CD4-positive, alpha-beta T cell (primary cell): ENCODE measurements at regions not wholly inside any gene's neighbourhood (a gene's known extent, or its start where the extent isn't known, plus 50 kb on each side); places are given as distances from the start of the nearest gene placed in this dataset.

Experiments
- ATAC-seq: fragments of 200-7000 bp; cut with Tn5 transposase; one replicate; pipeline ENCODE4 v1.10.0; 2022; ENCODE audit warnings: mild to moderate bottlenecking; ENCODE audit not compliant: poor library complexity
- CTCF ChIA-PET: fragments of 350-600 bp; sonication (Branson Sonifier 250); formaldehyde crosslinking; loops from one replicate; lab custom pipeline; 2021; ENCODE audit warnings: antibody characterized with exemption, inconsistent platforms; lab: Charles Lee
- POLR2A ChIA-PET: fragments of 350-600 bp; sonication (Branson Sonifier 250); formaldehyde crosslinking; loops from one replicate; lab custom pipeline; 2021; ENCODE audit warnings: antibody characterized with exemption, inconsistent platforms; lab: Charles Lee
- DNase-seq, 14 experiments: peaks; one replicate each; pipeline ENCODE4 v3.0.0-alpha.2; 2013 to 2020; ENCODE audit warnings: mixed read lengths in 2 of 14
- H3K27ac ChIP-seq, 2 donors: one replicate each; pipeline versions ENCODE4 v1.5.1 to v1.7.0; 2013; ENCODE audit warnings: low read length in 2 of 2, low read depth in 1 of 2, mild to moderate bottlenecking in 1 of 2
- H3K27me3 ChIP-seq, 2 experiments: 1 replicate in 1 of 2; 2 replicates in 1 of 2; pipeline versions ENCODE4 v1.6.1 to v1.7.0; 2013; ENCODE audit warnings: low read length in 2 of 2, control low read depth in 1 of 2, mild to moderate bottlenecking in 1 of 2, moderate library complexity in 1 of 2; ENCODE audit not compliant: insufficient read depth in 2 of 2, control insufficient read depth in 1 of 2
- H3K36me3 ChIP-seq: one replicate; pipeline ENCODE4 v1.6.1; 2013; ENCODE audit warnings: low read length, control low read depth; ENCODE audit not compliant: insufficient read depth
- H3K4me1 ChIP-seq: one replicate; pipeline ENCODE4 v1.6.1; 2013; ENCODE audit warnings: low read length, control low read depth; ENCODE audit not compliant: insufficient read depth
- H3K4me3 ChIP-seq: one replicate; pipeline ENCODE4 v1.5.1; 2013; ENCODE audit warnings: mild to moderate bottlenecking, low read length, moderate library complexity
- H3K9me3 ChIP-seq, 2 experiments: 1 replicate in 1 of 2; 2 replicates in 1 of 2; pipeline versions ENCODE4 v1.6.1 to v1.7.0; 2013; ENCODE audit warnings: low read length in 2 of 2, mild to moderate bottlenecking in 2 of 2, control low read depth in 1 of 2, moderate library complexity in 1 of 2; ENCODE audit not compliant: control insufficient read depth in 1 of 2, insufficient read depth in 1 of 2
- H3K27ac Mint-ChIP-seq: one replicate; pipeline ENCODE4 v1.8.0; 2020; ENCODE audit warnings: mixed read lengths
- H3K27me3 Mint-ChIP-seq: one replicate; pipeline ENCODE4 v1.8.0; 2021; ENCODE audit warnings: mixed read lengths
- H3K36me3 Mint-ChIP-seq: one replicate; pipeline ENCODE4 v1.8.0; 2021; ENCODE audit warnings: low read depth, mixed read lengths
- H3K4me1 Mint-ChIP-seq: one replicate; pipeline ENCODE4 v1.8.0; 2021; ENCODE audit warnings: low read depth, mixed read lengths
- H3K4me3 Mint-ChIP-seq: one replicate; pipeline ENCODE4 v1.8.0; 2020; ENCODE audit warnings: mild to moderate bottlenecking, mixed read lengths
- H3K9me3 Mint-ChIP-seq: one replicate; pipeline ENCODE4 v1.8.0; 2020; ENCODE audit warnings: mixed read lengths
- intact Hi-C, 2 experiments: fragments of 100-400 bp; cut with DNase I in 1 of 2; cut with micrococcal nuclease in 1 of 2; formaldehyde crosslinking; loops; one replicate each; pipeline versions ENCODE4 v1.15.1 to v1.9.0; 2023 to 2025; cut with DNase I, micrococcal nuclease
- TF ChIP-seq, protein P1 (sequence below): fragments of 200-600 bp; IDR thresholded peaks from one replicate; pipeline ENCODE4 v1.8.0; 2022; ENCODE audit warnings: antibody characterized with exemption, mild to moderate bottlenecking

DNA sequence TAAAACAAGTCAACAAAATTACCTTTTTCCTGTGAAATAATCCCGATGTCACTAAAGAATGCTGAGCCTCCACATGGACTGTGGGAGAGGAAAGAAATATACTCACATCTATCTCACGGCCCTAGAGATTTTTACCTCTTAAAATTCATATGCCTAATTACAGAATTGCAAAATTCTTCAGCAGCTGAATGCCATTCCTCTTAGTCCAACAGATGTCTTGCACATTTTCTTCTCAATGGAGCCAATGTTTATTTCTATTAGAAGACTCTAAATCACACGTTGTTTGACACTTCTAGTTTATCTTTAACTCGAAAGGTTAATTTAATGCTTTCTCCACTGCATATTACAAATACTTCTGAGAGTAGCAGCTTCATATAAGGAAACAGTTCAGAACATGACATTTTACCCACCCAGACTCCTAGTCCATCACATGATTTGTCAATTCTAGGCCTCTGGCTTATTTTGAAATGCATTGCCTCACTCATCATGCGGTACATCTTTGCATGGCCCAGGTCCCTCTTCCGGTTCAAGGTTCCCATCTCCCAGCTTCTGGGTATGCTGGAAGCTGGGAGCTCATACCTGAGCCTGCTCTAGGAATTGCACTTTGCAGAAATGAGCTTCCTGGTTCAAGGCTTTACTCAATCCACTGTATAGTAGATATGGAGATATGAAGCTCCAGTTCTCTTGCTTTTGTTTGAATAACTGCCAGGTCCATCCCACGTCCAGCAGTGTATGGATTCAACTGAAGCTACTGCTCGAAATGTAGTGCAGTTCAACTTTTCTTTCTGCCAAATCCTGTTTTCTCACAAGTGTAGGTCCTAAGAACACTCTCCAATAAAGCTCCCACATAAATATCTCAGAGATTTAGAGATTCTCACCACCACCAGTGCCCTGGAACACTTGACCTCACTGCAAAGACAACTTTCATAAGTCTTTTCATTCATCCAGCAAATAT lies 306.2 kb downstream of the GPR37 start:
- H3K27me3 Mint-ChIP-seq: no peaks in the 10 kb centered on the region
- no peak for ATAC-seq
- H3K36me3 Mint-ChIP-seq: no peaks in the 10 kb centered on the region
- intact Hi-C loops: no loop called here
- CTCF ChIA-PET: no interaction called here
- Histone ChIP-seq H3K27ac (no peak overlapping the region), H3K9me3 (no peaks in the 10 kb centered on the region), H3K36me3 (no peaks in the 10 kb centered on the region), H3K4me1 (no peaks in the 10 kb centered on the region), H3K4me3 (no peak overlapping the region), H3K27me3 (no peaks in the 10 kb centered on the region)
- no peaks in the 10 kb centered on the region for H3K4me1 Mint-ChIP-seq
- DNase-seq: no peak
- no peak overlapping the region for H3K27ac Mint-ChIP-seq
- H3K9me3 Mint-ChIP-seq: no peaks in the 10 kb centered on the region
- TF ChIP-seq, protein P1, sequence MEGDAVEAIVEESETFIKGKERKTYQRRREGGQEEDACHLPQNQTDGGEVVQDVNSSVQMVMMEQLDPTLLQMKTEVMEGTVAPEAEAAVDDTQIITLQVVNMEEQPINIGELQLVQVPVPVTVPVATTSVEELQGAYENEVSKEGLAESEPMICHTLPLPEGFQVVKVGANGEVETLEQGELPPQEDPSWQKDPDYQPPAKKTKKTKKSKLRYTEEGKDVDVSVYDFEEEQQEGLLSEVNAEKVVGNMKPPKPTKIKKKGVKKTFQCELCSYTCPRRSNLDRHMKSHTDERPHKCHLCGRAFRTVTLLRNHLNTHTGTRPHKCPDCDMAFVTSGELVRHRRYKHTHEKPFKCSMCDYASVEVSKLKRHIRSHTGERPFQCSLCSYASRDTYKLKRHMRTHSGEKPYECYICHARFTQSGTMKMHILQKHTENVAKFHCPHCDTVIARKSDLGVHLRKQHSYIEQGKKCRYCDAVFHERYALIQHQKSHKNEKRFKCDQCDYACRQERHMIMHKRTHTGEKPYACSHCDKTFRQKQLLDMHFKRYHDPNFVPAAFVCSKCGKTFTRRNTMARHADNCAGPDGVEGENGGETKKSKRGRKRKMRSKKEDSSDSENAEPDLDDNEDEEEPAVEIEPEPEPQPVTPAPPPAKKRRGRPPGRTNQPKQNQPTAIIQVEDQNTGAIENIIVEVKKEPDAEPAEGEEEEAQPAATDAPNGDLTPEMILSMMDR: no peak
- POLR2A ChIA-PET: no interaction called here
- no peak overlapping the region for H3K4me3 Mint-ChIP-seq

DNA sequence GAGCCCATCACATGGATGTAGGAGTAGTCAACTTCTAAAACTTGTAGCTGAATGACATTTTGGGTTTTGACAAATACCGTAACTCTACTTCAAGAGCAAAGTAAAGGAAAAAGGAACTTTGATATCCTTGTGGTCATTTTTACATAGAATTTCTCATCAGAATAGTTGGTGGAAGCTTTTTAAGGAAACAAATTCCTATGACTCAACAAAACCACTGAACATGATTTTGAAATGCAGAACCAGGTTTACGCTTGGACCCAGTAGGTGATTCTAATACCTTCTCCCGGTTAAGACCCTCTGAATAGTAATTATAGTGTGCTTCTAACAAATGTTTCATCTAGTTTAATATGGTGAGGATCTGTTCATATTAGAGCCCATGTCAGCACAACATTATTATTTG lies 307.8 kb downstream of the GPR37 start:
- H3K27ac Mint-ChIP-seq: no peak overlapping the region
- Histone ChIP-seq H3K9me3 (no peaks in the 10 kb centered on the region), H3K27me3 (no peaks in the 10 kb centered on the region), H3K36me3 (no peaks in the 10 kb centered on the region), H3K27ac (no peak overlapping the region), H3K4me1 (no peaks in the 10 kb centered on the region), H3K4me3 (no peak overlapping the region)
- H3K27me3 Mint-ChIP-seq: no peaks in the 10 kb centered on the region
- ChIA-PET POLR2A (no interaction called here), CTCF (no interaction called here)
- no peaks in the 10 kb centered on the region for H3K36me3 Mint-ChIP-seq
- ATAC-seq (no peak), DNase-seq (no peak)
- no peaks in the 10 kb centered on the region for H3K4me1 Mint-ChIP-seq
- H3K9me3 Mint-ChIP-seq: no peaks in the 10 kb centered on the region
- H3K4me3 Mint-ChIP-seq: no peak overlapping the region
- TF ChIP-seq, protein P1: no peak
- intact Hi-C loops: no loop called here

DNA sequence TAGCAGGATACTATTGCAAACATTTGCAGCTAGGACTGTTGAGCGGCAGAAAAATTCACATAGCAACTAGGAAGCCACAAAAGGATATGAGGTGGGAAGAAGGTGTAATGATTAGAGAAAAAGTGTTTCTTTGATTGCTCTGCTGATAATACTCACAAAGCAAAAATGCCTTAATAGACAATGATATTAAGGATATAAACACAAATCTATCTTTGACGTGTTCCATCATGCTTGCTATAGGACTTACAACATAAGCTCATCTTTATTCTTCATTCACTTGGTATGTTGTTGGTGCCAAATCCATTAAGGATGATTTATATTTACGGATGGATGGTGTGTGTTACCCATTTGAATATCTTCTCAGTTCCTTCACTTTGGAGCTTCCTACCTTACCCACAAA lies 309.3 kb downstream of the GPR37 start:
- H3K9me3 Mint-ChIP-seq: no peaks in the 10 kb centered on the region
- H3K36me3 Mint-ChIP-seq: no peaks in the 10 kb centered on the region
- H3K27ac Mint-ChIP-seq: no peak overlapping the region
- H3K36me3 ChIP-seq: no peaks in the 10 kb centered on the region
- H3K27me3 ChIP-seq: no peaks in the 10 kb centered on the region
- TF ChIP-seq, protein P1: no peak
- DNase-seq (no peak), ATAC-seq (no peak)
- no peaks in the 10 kb centered on the region for H3K27me3 Mint-ChIP-seq
- ChIA-PET CTCF (no interaction called here), POLR2A (no interaction called here)
- no peaks in the 10 kb centered on the region for H3K9me3 ChIP-seq
- no peaks in the 10 kb centered on the region for H3K4me1 ChIP-seq
- no peak overlapping the region for H3K4me3 ChIP-seq
- H3K27ac ChIP-seq: no peak overlapping the region
- intact Hi-C loops: no loop called here
- no peaks in the 10 kb centered on the region for H3K4me1 Mint-ChIP-seq
- H3K4me3 Mint-ChIP-seq: no peak overlapping the region
